Vagina (tissue), 2 donors: ENCODE measurements at regions not wholly inside any gene's neighbourhood (a gene's known extent, or its start where the extent isn't known, plus 50 kb on each side); places are given as distances from the start of the nearest gene placed in this dataset.

ENCODE experiments used
- POLR2A ChIP-seq, 2 donors: fragments of 450-650 bp; IDR thresholded peaks; one replicate each; pipeline ENCODE4 v1.6.1; 2017; ENCODE audit warnings: antibody characterized with exemption in 2 of 2, mild to moderate bottlenecking in 2 of 2, moderate library complexity in 2 of 2
- TF ChIP-seq, protein P1 (sequence below), 3 experiments: fragments of 450-650 bp in 2 of 3; fragments of 200-600 bp in 1 of 3; sonication (generic) in 1 of 3; IDR thresholded peaks; one replicate each; pipeline ENCODE4 v1.5.1; 2017 to 2019; ENCODE audit warnings: antibody characterized with exemption in 3 of 3, mild to moderate bottlenecking in 2 of 3, moderate library complexity in 2 of 3

GRCh38 chr13:37925878-37926473 lies 56.4 kb upstream of the TRPC4 start:
- no peak for TF ChIP-seq POLR2A (IDR thresholded peaks at IDR 0.05)
- TF ChIP-seq, protein P1, sequence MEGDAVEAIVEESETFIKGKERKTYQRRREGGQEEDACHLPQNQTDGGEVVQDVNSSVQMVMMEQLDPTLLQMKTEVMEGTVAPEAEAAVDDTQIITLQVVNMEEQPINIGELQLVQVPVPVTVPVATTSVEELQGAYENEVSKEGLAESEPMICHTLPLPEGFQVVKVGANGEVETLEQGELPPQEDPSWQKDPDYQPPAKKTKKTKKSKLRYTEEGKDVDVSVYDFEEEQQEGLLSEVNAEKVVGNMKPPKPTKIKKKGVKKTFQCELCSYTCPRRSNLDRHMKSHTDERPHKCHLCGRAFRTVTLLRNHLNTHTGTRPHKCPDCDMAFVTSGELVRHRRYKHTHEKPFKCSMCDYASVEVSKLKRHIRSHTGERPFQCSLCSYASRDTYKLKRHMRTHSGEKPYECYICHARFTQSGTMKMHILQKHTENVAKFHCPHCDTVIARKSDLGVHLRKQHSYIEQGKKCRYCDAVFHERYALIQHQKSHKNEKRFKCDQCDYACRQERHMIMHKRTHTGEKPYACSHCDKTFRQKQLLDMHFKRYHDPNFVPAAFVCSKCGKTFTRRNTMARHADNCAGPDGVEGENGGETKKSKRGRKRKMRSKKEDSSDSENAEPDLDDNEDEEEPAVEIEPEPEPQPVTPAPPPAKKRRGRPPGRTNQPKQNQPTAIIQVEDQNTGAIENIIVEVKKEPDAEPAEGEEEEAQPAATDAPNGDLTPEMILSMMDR (IDR thresholded peaks at IDR 0.05) = no peak
